Tibial nerve (tissue), 3 donors: ENCODE measurements at regions not wholly inside any gene's neighbourhood (a gene's known extent, or its start where the extent isn't known, plus 50 kb on each side); places are given as distances from the start of the nearest gene placed in this dataset.

Experiments
- CTCF ChIP-seq, 5 experiments: fragments of 200-600 bp in 3 of 5; fragments of 450-650 bp in 2 of 5; sonication (generic) in 3 of 5; IDR thresholded peaks; one replicate each; pipeline ENCODE4 v1.5.1; 2016 to 2019; ENCODE audit warnings: antibody characterized with exemption in 5 of 5, mild to moderate bottlenecking in 3 of 5, moderate library complexity in 2 of 5
- POLR2A ChIP-seq, 2 donors: fragments of 450-650 bp; IDR thresholded peaks; one replicate each; pipeline ENCODE4 v1.6.1; 2017; ENCODE audit warnings: antibody characterized with exemption in 2 of 2, mild to moderate bottlenecking in 2 of 2, moderate library complexity in 2 of 2

GRCh38 chr11:91382946-91383345 is 841.7 kb upstream of the FAT3 start:
- TF ChIP-seq CTCF (IDR thresholded peaks at IDR 0.05) (no peak), POLR2A (IDR thresholded peaks at IDR 0.05) (no peak)
